WI38 (cell line): ENCODE measurements at regions not wholly inside any gene's neighbourhood (a gene's known extent, or its start where the extent isn't known, plus 50 kb on each side); places are given as distances from the start of the nearest gene placed in this dataset.

ENCODE experiments used
- H3K4me3 ChIP-seq: 2 replicates; pipeline ENCODE4 v1.5.1; 2011; ENCODE audit warnings: low read depth, mild to moderate bottlenecking, control low read depth, low read length
- TF ChIP-seq, protein P1 (sequence below): IDR thresholded peaks from 2 replicates; pipeline ENCODE4 v1.5.1; 2012; ENCODE audit warnings: low read depth, mild to moderate bottlenecking, control low read depth, low read length

DNA sequence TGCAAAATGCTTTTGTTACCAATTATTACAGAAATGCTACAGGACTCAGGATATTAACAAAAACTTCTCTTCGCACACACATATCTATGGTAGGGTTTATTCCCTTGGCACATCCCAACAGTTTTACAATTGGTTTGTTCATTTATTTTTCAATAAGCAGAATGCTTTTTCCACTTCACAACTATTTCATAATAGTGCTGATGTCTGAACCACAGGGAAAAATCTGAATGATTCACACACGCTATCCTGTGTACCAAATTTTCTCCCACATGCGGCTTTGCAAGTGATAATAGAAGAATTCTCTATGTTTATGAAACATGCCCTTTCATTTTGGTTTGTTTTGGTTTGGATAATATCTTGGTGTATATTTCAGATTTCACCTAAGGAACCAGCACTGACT is 725.7 kb upstream of the TENM3 start:
- TF ChIP-seq, protein P1, sequence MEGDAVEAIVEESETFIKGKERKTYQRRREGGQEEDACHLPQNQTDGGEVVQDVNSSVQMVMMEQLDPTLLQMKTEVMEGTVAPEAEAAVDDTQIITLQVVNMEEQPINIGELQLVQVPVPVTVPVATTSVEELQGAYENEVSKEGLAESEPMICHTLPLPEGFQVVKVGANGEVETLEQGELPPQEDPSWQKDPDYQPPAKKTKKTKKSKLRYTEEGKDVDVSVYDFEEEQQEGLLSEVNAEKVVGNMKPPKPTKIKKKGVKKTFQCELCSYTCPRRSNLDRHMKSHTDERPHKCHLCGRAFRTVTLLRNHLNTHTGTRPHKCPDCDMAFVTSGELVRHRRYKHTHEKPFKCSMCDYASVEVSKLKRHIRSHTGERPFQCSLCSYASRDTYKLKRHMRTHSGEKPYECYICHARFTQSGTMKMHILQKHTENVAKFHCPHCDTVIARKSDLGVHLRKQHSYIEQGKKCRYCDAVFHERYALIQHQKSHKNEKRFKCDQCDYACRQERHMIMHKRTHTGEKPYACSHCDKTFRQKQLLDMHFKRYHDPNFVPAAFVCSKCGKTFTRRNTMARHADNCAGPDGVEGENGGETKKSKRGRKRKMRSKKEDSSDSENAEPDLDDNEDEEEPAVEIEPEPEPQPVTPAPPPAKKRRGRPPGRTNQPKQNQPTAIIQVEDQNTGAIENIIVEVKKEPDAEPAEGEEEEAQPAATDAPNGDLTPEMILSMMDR: no peak
- no peak overlapping the region for H3K4me3 ChIP-seq

DNA sequence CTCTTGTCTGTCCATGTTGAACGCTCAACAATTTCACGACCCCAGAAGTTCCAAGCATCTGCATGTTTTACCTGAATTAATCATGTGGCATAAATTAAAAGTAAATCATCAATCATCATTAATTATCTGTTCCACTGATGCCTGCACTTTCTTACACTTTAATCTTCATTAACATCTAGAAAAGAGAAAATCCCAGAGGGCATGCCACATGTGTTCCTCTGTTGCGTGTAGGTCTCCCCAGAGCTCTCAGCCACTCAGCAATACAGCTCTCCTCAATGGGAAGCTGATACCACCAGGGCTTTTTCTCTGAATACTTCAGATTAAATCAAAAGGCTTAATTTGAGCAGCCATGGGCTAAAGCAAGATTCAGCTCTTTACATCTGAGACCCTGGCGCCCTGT is 722.4 kb upstream of the TENM3 start:
- TF ChIP-seq, protein P1: no peak
- H3K4me3 ChIP-seq: no peak overlapping the region

DNA sequence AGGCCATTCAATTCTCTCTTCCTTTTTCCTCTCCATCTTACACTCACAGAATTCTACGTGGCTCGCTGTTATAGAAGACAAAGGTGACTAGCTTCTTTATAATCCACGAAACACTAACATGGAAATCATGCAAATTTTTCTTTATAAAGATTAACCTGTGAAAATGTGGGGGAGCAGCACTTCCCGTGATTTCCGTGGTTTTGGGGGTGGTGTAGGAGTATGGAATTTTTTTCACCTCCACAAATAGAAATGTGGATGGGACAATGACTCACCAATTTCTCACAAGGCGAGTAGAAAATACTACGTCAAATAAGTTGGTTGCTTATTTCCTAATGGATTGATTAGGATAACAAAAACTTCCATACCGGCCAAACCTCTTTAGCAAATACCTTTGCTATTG is 719.2 kb upstream of the TENM3 start:
- H3K4me3 ChIP-seq: no peak overlapping the region
- TF ChIP-seq, protein P1: no peak

DNA sequence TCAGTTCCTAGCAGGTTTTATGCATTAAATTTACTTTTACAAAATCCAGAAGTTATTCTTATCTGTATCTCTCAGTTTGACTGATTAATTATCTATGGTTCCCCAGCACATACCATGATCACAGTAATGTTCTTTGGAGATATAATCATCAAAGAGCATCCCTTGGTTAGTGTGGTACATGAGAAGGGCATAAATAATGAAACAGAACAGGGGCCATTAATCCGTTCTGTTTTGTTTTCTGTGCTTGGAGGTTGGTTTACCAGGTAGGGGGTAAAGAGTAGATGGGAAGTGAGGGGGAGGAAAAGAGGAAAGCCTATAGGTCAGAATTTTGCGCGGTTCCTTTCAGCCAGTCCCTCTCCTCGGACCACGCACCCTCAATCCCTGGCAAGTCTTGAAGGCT is 718.7 kb upstream of the TENM3 start:
- TF ChIP-seq, protein P1: no peak
- no peak overlapping the region for H3K4me3 ChIP-seq

DNA sequence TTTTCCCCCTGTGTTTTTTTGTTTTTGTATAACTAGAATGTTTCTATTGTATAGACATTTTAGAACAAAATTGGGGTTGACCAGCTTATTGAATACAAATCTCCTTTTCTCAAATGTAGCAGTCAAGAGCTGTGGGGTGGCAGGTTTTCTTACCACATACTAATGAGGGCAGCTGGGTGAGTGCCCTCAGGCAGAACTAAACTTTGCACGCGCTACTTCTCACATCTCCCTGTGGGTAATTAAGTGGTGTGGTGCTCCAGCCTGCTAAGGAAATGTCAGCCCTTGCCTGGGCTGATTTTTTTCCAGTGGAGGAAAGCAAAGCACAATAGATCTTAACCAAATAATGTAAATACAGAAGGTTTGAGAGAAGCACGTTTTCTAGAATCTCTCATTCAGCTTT is 717.6 kb upstream of the TENM3 start:
- H3K4me3 ChIP-seq: no peak overlapping the region
- TF ChIP-seq, protein P1: no peak

DNA sequence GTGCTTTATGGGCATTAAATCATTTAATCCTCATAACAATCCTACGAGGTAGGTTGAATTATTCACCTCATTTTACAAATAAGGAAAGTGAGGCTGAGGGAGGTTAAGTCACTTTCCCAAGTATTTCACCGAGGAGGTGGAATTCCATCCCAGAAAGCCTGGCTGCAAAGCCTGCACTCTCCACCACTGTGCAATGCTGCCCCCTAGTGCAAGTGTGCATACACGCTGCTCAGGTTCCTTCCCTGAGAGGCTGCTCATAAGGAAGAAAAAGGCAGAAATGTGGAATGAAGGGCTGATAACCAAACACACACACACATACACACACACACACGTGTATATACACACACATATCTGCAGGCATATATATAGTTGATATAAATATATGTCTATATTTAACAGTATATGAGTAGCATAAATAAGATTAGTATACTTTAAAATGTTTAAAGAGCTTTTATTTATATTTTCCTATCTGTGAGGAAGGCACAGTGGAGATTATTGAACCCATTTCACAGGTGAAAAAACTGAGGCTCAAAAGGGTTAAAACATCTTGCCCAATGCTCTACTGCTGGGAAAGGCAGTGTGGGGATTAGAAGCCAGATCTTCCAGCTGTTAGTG is 714.5 kb upstream of the TENM3 start:
- TF ChIP-seq, protein P1: peak; percentile 81
- no peak overlapping the region for H3K4me3 ChIP-seq

DNA sequence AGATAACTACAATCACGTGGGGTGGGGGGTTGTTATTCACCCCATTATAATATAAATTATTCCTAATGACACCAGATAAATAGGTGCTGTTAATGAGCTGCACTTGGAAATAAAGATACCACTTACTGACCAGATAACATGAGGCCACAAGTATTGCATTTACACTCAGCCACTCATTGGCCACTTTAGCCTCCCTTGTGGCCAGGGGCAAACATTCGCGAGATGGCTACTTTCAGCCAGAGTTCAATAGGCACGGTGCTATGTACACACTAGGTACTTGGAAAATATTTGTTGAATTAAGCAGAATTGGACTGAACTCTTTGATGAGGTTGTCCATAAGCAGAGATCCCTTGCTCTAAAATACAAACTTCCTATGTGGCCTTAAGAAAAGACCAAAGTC is 713.7 kb upstream of the TENM3 start:
- H3K4me3 ChIP-seq: no peak overlapping the region
- TF ChIP-seq, protein P1: no peak
